Germinal center (tissue), 1 donor: ENCODE measurements at regions not wholly inside any gene's neighbourhood (a gene's known extent, or its start where the extent isn't known, plus 50 kb on each side); places are given as distances from the start of the nearest gene placed in this dataset.

ENCODE experiments used
- DNase-seq: peaks from one replicate; pipeline ENCODE4 v3.0.0; 2012; ENCODE audit warnings: mixed read lengths, low spot score

GRCh38 chr1:184322253-184322652 lies 64.6 kb upstream of the C1orf21 start:
- DNase-seq: no peak

- DNase-seq: no peak
Measured at GRCh38 chr1:184324972-184325371, 61.9 kb upstream of the C1orf21 start.

GRCh38 chr1:184326278-184326677 lies 60.6 kb upstream of the C1orf21 start:
- DNase-seq: no peak

GRCh38 chr1:184329245-184329953 lies 57.4 kb upstream of the C1orf21 start:
- DNase-seq: no peak

GRCh38 chr1:184329962-184330868 lies 56.6 kb upstream of the C1orf21 start:
- no peak for DNase-seq

GRCh38 chr1:184330875-184331274 lies 56.0 kb upstream of the C1orf21 start:
- no peak for DNase-seq
